ENCODE measurements at regions not wholly inside any gene's neighbourhood (a gene's known extent, or its start where the extent isn't known, plus 50 kb on each side); places are given as distances from the start of the nearest gene placed in this dataset.

DNA sequence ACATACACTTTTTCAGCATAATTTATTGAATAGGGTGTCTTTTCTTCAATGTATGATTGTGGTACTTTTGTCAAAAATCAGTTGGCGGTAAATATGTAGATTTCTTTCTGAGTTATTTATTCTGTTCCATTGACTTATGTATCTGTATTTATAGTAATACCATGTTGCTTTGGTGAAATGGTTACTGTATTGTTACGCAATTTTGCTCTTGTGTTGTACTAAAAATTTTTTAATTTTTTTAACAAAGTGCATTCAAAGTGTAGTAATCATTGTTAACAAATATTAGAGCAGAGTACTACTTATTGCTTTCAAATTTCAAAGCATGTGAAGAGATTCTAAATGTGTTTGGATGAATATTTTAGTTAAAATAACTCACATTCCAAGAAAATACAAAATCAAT, 915.4 kb downstream of the PCDH19 start:
- TF ChIP-seq CTCF (IDR thresholded peaks at IDR 0.05) (no peak), POLR2A (IDR thresholded peaks at IDR 0.05) (no peak), EP300 (IDR thresholded peaks at IDR 0.05) (no peak)
